ENCODE measurements at regions not wholly inside any gene's neighbourhood (a gene's known extent, or its start where the extent isn't known, plus 50 kb on each side); places are given as distances from the start of the nearest gene placed in this dataset.

- TF ChIP-seq CTCF (optimal IDR thresholded peaks at IDR 0.05 in 1 of 3, IDR thresholded peaks at IDR 0.05 in 1 of 3, conservative IDR thresholded peaks at IDR 0.05 in 1 of 3; ENCODE audit: extremely low read depth in 1 of 3, insufficient read depth in 2 of 3, low read length in 3 of 3) (no peak), EZH2 (IDR thresholded peaks at IDR 0.05; ENCODE audit: low read length) (no peak)
These were observed 173.7 kb downstream of the C1D start for GRCh38 chr2:67889056-67889455.
